ENCODE measurements at regions not wholly inside any gene's neighbourhood (a gene's known extent, or its start where the extent isn't known, plus 50 kb on each side); places are given as distances from the start of the nearest gene placed in this dataset.
"Not testable (repeated sequence)": the region's sequence is repeated elsewhere in the genome, so short reads cannot be mapped to it uniquely, and the experiment has no call there.

DNA sequence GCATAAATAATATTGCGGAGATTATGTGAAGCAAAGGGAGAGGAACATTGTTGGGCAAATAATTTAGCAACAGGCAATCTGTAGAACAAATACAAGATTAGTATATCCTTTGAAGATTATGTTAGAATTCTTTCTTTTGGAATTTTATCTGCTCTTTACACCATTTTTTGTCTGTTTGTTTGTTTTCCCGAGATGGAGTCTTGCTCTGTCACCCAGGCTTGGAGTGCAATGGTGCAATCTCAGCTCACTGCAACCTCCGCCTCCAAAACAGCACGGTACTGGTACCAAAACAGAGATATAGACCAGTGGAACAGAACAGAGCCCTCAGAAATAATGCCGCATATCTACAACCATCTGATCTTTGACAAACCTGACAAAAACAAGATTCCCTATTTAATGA, 250.3 kb downstream of the FSIP2 start:
- not testable (repeated sequence) for DNase-seq (ENCODE audit: low spot score)

DNA sequence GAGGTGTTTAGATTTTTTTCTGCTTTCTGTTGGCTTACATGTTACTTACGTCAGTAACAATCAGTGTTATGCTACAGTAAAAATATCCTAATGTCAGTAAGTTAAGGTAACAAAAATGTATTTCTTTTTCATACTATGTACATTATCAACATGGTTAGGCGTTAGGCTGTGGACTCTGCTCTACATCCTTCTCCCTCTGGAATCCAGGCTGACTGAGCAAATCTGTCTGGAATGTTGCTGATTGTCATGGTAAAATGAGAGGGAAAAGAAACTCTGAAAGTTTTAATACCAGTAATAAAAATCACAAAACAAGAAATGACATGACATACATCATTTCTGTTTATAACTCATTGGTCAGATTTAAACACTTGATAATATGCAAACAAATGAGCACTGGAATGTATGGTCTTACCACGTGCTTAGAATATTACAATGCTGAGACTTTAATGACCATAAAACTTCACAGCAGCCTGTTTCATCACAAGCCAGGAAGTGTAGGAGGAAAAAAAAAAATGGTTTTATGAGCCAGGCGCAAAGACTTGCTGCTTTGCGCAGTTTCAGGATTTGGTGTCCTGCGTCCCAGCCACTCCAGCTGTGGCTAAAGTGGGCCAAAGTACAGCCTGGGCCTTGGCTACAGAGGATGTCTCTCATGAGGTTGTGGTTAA, 252.4 kb downstream of the FSIP2 start:
- DNase-seq (ENCODE audit: low spot score) = no peak

DNA sequence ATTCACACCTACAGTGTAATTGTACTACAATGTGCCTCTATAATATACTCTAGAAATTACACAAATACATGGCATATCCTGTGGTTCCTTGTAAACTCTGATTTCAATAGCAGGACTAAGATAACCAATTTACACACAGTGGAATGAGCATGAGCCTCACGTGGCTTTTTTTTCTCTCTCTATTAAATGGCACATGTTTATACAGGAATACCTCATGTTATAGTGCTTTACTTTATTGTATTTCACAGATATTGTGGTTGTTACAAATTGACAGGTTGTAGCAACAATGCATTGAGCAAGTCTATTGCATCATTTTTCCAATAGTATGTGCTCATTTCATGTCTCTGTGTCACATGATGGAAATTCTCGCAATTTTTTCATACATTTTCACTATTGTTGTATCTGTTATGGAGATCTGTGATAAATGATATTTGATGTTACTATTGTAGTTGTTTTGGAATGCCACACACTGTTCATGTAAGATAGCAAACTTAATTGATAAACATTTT, 260.0 kb downstream of the FSIP2 start:
- DNase-seq (ENCODE audit: low spot score) = no peak

DNA sequence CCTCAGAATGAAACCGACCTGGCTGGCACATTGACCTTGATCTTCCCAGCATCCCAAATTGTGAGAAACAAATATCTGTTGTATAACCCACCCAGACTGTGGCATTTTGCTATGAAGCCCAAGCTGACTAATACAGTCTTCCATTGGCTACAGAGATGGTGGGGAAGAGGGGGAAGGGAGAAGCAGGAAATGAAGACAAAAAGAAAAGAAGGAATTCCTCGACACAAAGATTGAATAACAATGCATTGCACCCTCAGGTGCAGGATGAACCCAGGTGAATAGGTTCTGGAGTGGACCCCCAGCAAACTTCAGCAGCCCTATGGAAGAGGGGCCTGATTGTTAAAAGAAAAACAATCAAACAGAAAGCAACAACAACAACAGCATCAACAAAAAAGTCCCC, 270.7 kb downstream of the FSIP2 start:
- no peak for DNase-seq (ENCODE audit: low spot score)

DNA sequence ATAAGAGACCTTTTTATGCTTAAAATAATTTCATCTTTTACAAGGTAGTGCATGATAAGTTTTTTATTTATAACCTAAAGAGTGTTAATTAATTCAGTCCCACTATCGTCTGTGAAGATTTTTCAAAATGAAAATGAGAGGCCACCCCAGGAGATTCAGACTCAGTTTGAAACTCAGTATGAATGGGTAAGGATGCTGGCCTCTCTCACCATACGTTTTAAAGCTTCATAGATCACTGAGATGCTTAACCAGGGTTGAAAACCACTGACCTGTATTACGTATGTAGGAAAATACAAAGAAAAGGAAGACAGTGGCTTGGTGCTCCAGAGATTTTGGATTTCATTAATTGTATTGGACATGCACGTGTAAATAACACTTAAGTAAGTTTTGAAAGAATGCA, 278.7 kb downstream of the FSIP2 start:
- no peak for DNase-seq (ENCODE audit: low spot score)

DNA sequence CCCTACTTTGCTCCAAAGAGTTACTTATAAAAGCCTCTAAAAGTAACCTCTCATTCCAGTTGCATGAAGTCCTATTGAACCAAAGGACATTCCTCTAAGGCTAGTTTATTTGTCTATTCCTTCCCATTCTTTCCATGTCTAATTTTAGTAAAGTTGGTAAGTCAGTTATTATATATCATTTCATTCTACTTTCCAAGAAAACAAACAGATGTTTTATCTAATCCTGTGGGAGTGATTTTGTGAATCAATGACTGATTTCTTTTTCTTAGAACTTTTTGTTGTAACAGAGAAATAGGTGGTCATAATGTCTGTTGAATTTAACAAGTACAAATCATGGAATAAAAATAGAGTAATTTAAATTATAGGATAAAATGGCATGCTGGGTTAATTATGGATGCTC, 286.3 kb downstream of the FSIP2 start:
- DNase-seq (ENCODE audit: low spot score) = no peak

DNA sequence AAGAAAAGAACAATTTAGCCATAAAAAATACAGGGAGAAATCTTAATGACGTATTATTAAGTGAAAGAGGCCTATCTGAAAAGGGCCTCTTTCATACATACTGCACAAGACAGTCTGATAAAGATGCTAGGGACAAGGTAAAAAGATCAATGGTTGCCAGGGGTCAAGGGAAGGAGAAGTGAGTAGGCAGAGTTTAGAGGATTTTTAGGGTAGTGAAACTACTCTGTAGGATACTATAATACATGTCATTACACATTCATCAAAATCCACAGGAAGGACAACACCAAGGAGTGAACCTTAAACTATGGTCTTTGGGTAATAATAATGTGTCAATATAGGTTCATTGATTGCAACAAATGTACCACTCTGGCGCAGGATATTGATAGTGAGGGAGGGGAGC, 289.3 kb downstream of the FSIP2 start:
- no peak for DNase-seq (ENCODE audit: low spot score)

DNA sequence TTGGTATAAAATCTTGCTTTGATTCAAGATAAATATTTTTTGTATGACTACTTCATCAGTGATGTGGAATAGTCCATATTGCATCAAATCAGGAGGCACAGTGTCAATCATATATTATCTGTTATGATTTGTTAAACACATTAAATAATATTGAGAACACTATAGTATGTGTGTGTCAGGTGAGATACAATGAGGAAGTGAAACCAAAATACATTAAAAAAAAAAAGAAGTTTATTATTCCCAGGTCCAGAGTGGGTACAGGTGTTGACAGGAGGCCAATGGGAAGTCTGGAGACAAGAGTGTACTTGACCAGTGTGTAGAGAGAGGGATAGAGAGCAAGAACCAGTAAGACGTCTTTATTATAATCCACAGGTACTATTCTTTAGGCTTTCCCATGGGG, 292.6 kb downstream of the FSIP2 start:
- no peak for DNase-seq (ENCODE audit: low spot score)

DNA sequence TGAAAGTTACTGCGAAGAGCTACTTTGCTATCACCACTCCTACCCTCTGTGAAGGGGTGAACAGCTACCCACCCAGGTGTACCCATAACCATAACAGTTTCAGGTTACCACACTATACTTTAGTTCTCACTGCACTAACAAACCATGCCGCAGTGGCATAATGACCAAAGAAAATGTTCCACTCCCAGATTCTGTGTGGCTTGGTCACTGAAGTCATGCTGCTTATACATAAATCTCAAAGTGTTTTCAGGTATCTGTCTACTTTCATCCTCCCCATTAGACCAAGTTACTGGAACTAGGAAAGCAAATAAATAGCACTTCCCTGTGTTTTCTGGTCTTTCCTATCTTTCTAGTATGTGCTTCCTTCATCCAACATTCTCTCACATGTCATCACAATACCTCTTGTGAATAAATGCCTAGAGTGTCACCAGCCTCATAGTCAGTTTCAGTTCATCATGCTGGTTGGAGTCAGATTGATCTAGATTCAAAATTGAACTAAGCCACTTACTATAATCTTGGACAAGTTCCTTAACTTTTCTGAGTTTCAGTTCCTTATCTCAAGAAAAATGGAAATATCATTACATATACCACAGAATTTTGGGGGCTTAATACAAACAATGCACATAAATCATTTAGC, 293.6 kb downstream of the FSIP2 start:
- no peak for DNase-seq (ENCODE audit: low spot score)

DNA sequence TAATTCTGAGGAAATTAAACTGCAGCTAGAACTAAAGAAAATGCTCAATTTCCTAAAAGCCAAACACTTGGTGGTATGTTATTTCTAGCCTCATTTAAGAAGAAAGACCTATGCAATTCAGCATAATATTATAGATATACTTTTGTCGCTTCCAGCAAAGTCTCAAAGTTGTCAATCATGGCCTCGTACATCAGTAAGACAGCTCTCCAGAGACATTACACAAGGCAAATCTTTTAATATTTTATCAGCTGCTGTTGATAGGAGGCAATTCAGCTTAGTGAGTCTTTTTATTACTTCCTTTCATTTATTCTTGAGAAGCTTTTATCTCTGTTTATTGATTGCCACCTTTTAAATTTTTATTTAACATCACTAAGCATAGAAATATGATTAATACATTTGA, 294.3 kb downstream of the FSIP2 start:
- DNase-seq (ENCODE audit: low spot score) = no peak

DNA sequence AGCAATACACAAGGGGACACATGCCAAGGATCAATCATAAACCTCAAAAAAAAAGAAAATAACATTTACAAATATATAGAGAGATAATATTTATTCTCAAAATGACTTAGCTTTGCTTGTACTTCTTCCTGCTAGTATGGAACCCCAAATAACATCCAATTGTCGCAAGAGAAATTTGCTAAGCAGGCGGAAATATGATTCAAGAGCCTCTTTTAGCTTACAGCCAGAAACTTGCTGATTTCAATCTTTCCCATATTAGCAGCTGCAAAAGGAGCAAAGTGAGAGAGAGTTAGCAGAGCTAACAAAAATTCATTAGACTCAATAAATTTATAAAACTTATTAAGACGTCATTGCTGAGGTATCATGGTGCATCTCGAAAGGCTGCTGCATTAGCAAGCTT, 294.9 kb downstream of the FSIP2 start:
- DNase-seq (ENCODE audit: low spot score) = no peak

DNA sequence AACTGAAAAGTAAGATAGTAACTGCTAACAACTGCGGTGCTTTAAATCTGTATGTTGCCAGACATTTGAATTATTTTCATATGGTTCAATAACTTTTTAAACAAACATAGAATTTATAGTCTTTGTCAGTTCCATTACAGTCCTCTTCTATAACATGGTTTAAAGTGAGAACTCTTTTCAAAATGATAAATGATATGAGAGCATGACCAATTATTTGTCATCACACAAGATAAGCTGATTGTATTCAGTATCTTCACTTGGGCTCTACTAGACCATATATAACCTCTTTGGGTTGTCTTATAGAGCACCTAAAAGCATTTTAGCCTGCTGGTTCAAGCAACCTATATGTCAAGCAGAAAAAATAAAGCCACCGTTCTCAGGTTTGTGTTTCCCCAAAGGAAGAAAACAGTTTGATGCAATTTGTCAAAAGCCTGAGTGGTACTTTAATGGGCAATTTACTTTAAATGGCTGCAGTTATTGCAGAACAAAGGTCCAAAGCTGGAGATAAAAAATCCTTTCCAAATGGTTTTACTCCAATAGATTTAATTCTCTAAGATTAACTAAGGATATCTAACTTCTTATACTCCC, 298.4 kb downstream of the FSIP2 start:
- DNase-seq (ENCODE audit: low spot score) = no peak

DNA sequence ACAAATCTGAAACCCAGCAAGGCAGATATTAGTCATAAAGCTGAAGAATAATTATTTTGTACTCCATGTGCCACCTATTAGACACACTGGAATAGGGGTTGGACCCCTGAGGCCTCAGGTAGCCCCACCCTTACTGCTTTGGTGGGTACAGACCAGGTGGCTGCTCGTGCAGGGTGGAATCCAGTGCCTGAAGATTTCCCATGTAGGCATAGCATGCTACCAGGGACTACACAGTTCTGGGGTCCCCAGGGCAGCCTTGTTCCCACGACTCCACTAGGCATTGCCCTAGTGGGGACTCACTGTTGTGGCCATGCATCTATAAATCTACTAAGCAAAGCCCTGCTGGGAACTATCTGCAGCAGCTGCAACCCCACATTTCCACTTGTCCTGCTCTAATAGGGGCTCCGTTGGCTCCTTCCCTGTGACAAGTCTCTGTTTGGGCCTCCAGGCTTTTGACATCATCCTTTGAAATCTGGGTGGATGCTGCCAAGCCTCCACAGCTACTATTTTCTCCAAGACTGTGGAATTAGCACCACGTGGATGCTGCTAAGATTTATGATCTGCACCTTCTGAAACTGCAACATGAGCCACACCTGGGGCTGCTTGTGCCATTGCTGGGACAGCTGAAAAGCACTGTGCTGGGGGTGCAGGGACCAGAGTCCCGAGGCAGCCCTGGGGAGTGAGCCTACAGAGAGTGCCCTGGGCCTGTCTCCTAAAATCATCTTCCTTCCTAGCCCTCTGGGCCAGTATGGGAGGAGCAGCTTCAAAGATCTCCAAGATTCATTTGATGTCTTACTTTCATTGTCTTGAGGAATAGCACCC, 303.8 kb downstream of the FSIP2 start:
- no peak for DNase-seq (ENCODE audit: low spot score)

DNA sequence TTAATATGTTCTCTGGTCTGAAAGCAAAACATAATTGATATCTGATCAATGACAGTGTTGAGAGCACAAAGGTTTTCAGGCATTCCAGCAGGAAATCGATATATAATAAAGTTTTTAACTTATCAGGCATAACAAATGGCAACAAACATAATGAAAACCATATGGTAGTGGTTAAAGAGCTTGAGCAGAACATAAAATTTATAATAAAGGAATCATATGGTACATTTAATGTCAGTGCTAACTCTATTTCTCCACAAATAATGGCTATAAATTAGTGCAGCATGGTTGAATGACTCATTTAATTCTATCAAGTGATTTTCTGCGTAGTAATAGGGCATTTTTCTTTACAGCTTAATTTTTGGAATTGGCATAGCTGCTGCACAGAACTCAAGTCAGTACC, 306.2 kb downstream of the FSIP2 start:
- no peak for DNase-seq (ENCODE audit: low spot score)

DNA sequence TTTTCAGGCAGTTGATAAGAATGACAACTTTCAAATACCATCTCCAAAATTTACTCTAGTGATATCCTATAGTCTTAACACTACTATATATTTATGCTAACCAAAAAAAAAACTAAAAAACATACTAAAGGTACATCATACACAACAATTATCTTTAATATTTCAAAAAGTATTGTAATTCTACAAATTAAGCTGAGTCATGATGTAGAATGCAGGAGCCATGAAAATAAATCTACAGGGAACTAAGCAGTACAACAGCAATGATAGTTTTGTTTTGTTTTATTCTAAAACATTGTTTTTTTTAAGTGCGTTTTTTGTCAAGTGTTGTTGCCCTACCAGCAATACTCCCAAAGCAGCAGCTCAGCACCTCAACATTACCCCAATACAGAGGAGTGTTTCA, 314.3 kb downstream of the FSIP2 start:
- no peak for DNase-seq (ENCODE audit: low spot score)

DNA sequence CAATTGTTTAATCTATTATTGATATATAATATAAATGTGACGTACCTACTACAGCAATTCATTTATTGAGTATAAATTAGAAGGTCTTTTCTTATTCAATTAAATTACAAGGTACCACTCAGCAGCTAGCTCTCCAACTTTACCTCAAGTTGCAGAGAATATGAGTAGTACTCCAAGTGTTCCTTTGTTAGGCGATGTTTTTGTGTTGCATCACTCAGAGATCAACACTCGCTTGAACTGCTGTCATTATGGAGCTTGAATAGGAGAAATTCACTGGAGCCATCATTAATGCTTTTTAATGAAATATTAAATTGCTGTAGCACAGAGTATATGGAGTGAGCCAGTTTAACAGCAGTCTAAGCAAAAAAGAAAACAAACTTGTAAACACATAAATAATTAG, 320.0 kb downstream of the FSIP2 start:
- peak; percentile 27 for DNase-seq (ENCODE audit: low spot score)

DNA sequence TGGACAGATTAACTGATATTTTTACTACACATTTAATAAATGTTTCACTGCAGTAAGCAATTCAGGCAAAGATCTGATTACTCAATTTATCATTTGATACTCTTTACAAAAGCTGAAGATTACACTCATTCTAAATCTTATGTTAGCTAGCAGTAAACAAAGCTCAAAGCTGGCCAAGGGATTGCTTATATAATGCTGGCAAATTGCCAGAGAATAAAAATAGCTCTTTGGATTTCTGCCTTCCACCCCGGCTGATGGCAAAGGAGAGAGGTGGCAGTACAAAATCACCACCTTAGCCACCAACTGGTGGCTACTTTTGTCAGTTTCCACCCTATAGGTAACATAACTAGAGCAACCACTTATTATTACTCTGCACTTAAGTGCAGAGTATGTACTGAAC, 320.5 kb downstream of the FSIP2 start:
- DNase-seq (ENCODE audit: low spot score) = peak; percentile 82

DNA sequence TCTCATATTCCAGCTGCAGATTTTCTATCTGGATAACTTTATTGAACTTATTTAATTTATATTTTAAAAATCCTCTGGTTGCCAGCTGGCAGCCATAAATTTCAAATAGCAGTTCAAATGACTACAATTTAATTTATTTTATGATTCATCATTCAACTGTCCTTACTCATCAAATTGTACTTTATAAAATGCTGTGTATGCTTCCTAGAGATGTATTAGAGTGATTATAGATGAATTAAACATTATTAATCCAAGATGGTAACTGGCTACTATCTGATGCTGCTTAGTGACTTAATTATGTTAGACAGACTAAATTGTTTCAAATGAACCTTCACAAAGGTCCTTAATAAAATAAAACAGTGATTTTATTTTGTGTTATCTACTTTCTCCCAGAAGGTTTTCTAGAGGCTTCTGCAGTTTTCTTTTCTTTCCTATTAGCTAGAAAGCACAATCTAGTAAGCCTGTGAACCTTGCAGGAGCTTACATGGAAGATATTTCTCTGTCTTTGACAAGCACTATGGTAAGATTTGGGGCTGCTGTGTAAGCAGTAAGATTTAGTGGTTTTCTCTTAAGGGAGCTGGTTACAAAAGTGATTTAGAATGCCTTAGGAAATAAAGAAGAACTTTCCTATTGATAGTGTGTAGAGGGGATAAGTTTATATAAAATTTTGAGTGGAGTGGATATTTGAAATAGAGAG, 322.3 kb downstream of the FSIP2 start:
- peak; percentile 15 for DNase-seq (ENCODE audit: low spot score)

DNA sequence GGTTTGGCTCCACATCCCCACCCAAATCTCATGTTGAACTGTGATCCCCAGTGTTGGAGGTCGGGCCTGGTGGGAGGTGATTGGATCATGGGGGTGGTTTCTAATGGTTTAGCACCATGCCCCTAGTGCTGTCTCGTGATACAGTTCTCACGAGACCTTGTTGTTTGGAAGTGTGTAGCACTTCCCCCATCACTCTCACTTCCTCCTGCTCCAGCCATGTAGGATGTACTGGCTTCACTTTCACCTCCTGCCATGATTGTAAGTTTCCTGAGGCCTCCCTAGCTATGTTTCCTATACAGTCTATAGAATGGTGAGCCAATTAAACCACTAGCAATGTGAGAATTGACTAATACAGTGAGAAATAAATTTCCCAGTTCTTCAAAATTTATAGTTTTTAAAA, 325.9 kb downstream of the FSIP2 start:
- no peak for DNase-seq (ENCODE audit: low spot score)

DNA sequence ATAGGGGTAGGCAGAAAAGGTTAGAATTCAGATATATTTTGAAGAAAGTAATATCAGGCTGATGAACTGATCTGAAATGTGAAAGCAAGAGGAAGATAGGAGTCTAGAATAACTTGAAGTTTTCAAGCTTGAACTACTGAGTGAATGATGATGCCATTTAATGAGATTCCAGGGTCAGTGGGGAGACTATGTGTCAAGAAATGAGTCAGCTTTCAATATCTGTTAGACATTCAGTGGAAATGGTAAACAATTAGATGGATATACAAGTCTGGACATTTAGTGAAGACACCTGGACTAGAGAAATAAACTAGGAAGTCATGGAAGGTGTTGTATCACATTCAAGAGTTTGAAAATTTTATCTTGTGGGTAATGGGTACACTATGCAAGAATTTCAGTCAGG, 326.9 kb downstream of the FSIP2 start:
- DNase-seq (ENCODE audit: low spot score) = no peak

DNA sequence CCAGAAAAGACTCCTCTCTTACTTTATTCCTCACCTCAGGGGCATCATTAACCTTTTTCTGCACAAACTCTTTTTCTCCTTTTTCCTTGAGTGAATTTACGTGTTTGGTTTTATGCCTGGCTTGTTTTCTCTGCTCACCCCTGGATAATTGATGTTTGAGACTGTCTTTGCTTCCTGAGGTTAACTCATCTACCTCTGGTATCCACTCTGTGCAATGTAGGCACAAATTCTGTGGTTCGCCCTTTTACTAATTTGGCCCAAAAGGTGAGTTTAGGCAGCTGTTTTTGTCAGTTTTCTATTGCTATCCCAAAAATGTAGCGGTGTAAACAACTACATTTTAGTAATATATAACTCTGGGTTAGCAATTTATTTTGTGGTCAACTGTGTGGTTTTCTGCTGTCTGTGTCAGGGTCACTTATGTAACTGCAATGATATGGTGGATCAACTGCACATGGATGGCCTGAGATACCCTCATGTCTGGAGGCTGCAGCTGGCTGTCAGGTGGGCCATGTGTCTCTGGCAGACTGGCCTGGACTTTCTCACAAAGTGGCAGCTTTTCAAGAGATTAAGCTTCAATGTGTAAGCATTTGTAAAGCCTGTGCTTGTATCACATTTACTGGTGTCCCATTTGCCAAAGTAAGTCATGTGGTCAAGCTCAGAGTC, 329.7 kb downstream of the FSIP2 start:
- no peak for DNase-seq (ENCODE audit: low spot score)

DNA sequence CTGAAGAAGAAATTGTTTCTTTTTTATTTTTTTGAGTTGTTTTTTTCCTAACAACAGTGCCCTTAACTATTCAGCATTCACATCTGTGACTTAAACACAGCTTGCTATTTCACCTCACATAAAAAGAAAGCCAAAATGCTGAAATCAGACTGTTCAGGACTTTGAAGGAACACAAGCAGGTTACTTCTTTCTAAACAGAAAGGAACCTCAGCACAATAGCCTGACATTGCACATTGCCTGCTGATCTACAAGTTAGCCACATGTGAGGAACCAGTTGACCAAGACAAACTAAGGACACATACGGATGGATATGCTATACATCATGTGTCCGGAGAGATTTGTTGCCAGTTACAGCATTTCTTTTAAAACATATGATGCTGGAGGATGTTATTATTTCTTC, 331.1 kb downstream of the FSIP2 start:
- DNase-seq (ENCODE audit: low spot score) = no peak
